SH-SY5Y (cell line): ENCODE measurements at regions not wholly inside any gene's neighbourhood (a gene's known extent, or its start where the extent isn't known, plus 50 kb on each side); places are given as distances from the start of the nearest gene placed in this dataset.

Experiments
- GATA2 ChIP-seq: IDR thresholded peaks from 2 replicates; pipeline ENCODE4 v1.6.1; 2011; ENCODE audit warnings: mild to moderate bottlenecking, low read depth, low read length
- GATA3 ChIP-seq: IDR thresholded peaks from 2 replicates; pipeline ENCODE4 v1.6.1; 2011; ENCODE audit warnings: low read depth, mild to moderate bottlenecking, low read length, moderate library complexity

DNA sequence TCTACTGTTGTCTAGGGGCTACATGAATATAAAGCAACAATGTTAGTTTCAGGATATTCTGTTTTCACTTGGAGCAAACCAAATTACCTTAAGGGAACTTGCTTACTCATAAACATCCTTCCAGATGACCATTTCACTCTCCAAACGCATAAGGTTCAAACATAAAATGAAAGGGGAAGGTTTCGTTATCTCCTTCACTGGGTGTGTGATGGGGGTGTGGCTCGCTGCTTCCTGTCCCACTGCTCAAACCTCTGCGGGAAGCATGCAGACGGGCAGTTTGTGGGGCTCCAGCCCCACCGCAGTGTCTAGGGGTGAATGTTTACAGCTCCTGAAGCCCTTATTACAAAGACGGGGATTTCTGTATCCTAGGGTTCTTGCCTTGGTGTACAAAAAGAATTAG, 1310.9 kb upstream of the TMEFF2 start:
- TF ChIP-seq GATA2 (no peak), GATA3 (no peak)

DNA sequence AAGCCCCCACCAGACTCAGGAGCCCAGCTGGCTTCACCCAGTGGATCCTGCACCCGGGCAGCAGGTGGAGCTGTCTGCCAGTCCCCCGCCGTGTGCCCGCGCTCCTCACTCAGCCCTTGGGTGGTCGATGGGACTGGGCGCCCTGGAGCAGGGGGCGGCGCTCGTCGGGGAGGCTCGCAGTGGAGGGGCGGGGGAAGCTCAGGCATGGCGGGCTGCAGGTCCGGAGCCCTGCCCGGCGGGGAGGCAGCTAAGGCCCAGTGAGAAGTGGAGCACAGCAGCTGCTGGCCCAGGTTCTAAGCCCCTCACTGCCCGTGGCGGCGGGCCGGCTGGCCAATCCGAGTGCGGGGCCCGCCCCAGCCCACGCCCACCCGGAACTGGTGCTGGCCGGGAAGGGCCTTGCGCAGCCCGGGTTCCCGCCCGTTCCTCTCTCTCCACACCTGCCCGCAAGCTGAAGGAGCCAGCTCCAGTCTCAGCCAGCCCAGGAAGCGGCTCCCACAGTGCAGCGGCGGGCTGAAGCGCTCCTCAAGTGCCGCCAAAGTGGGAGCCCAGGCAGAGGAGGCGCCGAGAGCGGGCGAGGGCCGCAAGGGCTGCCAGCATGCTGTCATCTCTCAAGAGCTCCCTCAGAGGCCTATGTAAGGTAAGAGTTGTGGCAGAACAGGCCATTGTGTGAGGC, 1307.8 kb upstream of the TMEFF2 start:
- no peak for TF ChIP-seq GATA2
- no peak for TF ChIP-seq GATA3

DNA sequence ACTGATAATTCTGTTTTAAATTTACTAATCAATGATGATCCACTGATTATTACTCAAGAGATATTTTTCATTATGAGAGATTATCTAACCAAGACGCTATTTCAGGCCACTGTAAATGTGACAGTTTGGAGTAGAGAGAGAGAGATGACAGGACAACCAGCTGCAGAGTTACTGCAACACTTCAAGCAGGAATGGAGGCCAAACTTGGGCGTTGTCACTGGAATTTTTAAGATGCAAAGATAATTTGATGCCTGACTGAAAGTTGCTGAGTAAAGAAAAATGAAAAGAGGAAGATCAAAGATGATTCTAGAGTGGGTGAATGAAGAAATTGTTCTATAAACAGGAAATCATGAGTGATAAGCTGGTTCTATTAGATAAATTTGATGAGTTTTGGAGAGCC, 1302.1 kb upstream of the TMEFF2 start:
- TF ChIP-seq GATA2: no peak
- no peak for TF ChIP-seq GATA3

DNA sequence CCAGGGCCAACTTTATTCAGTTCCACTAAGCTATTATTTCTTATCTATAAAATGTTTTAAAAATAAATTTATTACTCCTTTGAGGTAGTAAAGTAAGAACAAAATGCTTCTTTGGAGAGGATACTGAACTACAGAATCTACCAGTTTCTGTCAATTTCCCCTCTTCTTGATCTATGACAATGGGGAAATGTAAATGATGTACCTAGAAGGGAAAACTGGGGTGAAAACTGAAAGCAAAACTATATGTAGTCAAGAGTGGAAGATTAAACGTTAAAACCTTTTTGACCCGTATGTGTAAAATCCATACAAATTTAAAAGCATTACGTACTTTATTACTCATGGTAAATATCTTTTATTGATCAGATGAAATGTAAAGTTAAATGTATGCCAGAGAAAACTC, 1287.8 kb upstream of the TMEFF2 start:
- TF ChIP-seq GATA3: no peak
- TF ChIP-seq GATA2: no peak

DNA sequence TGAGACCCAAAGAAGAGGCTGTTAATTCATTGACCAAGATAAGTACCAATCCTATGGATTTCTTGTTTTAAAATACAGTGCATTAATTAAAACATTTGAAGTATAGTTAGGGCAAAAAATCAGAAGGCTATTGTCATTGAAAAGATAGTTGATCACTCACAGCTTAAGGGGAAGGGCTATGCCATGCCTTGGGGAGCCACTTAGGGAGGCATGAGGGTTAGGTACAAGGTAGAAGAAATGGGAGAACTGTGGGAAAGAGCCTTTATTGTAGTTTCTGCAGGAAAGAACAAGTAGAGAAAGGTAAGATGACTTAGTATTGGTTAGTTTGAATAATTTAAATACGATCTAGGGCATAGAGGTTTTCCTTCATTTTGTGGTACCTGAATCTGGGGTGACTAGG, 1285.5 kb upstream of the TMEFF2 start:
- TF ChIP-seq GATA3: no peak

DNA sequence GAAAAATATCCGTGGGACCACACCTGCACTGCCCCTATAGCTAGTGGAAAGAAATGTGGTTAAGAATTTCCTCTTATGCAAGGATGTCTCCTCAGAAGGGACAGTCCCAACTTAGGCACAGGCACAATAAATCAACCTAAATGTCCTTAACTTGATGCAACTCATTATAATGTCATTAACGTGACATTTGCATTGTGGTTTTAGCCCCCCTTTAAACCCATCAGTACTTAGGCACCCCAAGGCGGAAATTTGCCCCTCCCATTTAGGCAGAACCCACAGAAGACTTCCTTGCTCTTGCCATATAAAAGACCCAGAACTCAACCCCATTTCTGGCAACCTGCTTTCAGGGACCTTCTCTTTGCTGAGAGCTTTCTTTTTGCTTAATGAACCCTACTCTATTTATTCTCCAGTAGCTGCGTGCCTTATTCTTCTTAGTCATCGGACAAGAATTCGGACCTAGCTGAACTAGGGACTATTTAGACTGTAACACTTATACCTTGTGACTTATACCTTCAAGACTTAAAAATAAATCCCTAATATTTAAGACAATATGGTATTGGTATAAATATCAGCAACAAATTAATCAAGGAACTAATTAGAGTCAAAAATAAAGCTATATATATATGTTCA, 1281.6 kb upstream of the TMEFF2 start:
- no peak for TF ChIP-seq GATA3
- no peak for TF ChIP-seq GATA2

DNA sequence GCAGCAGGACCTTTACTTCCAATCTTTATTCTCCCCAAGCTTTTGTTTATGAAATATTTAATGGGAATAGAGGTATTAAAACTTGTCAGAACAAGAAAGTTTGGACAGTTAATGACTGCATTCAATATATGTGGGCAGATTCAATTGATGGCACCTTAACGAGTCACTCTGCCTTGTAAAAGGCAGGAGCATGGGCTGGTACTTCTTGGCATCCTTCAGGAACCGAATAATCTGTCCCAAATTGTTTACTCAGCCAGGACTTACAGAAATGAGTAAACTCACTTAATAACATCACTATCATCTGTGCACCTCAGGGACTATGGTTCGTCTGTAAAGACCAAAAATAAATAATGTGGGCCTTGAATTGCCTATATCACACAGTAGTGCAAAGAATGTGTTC, 1280.3 kb upstream of the TMEFF2 start:
- TF ChIP-seq GATA3: no peak
- no peak for TF ChIP-seq GATA2

DNA sequence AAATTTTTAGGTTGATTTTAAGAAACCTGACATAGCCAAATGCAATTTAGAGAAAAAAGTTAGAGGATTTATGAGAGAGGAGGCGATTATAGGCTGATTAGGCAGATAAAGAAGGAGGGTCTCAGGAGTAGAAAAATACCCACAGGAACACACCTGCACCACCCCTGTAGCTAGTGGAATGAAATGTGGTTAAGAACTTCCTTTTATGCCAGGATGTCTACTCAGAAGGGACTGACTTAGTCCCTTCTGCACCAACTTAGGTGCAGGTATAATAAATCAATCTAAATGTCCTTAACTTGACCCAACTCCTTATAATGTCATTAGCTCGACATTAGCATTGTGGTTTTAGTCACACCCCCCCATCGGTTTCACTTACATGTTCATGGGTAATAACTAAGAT, 1274.5 kb upstream of the TMEFF2 start:
- TF ChIP-seq GATA3 (no peak), GATA2 (no peak)

DNA sequence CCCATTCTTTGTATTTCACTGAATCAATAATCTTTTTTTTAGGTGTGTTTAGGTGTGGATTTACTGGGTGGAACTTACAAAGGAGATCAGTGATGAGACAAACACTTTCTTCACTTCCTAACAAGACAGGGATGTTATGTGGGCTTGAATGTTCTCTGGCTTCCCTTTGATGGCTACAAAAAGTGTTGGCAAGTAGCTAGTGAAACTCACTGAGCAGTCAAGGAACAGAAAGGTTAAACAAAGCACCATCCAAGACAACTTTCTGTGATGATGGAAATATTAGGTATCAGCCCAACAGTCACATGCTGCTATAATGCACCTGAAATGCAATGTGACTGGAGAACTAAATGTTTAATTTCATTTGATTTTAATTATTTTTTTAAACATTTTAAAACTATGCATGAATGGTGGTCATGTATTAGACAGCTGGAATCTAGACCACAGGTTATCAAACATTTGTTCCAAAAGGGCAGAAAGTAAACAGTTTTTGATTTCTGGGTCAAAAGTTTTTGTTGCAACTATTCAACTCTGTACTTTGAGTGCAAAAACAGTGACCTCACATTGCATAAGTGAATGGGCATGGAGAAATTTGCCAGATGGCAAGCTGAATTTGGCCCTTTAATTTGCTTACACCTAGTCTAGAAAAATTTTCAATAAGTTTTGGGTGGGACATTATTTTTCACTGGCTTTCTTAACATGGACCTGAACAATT, 1272.7 kb upstream of the TMEFF2 start:
- TF ChIP-seq GATA2 (no peak), GATA3 (no peak)

DNA sequence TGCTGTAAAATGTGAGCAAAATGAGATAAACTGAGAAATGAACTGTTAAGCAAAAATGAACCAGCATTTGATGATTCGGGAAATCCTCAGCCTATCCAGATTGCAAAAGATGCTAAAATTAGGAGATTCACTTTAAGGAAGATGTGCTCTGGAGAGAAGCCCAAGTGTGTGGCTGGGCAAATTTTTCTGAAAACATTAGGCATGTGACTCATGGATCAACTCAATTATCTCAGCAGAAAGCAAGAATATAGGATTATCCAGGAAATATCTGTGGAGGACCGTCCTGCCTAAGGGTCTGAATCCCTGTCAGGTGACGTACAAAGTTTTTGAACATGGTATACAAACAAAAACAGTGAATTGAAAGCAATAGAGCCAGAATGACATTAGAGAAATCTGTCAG, 1268.3 kb upstream of the TMEFF2 start:
- no peak for TF ChIP-seq GATA3
- TF ChIP-seq GATA2: no peak

DNA sequence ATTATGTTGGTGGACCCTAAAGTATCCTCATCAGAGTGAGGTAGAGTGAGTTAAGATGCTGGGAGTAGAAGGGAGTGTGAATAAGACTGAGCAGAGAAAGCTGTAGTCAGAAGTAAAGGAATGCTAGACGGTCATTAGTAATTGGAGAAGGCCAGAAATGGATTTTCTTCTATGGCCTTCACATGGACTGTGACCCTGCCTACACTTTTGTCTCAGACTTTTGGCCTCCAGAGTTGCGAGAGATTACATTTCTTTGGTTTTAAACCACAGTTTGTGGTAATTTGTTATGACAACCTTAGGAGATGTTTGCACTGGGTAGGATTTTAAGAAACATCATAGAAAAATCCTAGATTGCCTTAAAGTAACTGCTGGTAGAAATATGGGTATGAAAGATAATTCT, 1267.7 kb upstream of the TMEFF2 start:
- TF ChIP-seq GATA3: no peak

DNA sequence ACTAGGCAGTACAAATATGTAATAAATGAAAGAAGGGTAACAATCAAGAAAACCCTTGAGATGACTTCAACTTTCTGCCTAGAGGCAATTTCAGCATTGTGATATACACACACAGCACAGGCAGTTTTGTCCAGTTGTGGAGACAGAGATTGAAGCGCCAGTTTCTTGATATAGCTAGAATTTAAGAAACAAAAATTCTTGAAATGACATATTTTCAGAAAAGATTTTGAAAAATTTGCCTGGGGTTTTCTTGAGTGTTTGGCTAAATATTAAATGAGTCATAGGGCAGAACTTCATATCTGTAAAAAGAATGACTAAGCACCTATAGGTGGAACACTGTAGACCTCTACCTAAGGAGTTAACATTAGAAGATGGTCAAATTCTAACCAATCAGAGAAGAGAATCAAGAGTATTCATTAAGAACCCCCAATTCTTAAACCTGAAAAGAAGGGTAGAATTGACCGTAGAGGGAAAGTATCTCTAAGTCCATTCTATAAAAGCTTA, 1266.8 kb upstream of the TMEFF2 start:
- no peak for TF ChIP-seq GATA3
- TF ChIP-seq GATA2: no peak

DNA sequence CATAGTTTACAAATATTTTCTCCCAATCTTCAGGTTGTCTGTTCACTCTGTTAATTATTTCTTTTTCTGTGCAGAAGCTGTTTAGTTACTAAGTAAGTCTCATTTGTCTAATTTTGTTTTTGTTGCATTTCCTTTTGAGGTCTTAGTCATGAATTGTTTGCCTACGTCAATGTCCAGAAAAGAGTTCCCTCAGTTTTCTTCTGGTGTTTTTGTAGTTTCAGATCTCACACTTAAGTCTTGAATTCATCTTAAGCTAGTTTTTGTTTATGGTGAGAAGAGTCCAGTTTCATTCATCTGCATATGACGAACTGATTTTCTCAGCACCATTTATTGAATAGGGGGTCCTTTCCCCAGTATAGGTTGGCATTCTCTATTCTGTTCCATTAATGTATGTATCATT, 1252.2 kb upstream of the TMEFF2 start:
- TF ChIP-seq GATA2: no peak
- no peak for TF ChIP-seq GATA3

DNA sequence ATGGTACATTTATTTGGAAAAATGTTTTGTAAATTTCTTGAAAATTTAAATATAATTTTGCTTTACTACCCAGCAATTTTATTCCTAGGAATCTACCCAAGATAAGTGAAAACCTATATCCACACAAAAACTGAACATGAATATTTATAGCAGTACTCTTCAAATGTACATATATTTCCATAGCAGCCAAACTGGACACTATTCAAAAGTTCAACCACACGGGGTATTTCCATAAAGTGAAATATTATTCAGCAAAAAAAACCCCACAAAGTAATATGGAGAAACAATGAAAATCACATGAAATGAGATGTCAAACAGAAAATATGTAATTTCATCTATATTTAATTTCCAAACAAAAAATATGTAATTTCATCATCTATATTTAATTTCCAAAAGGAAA, 1247.6 kb upstream of the TMEFF2 start:
- TF ChIP-seq GATA2: no peak

DNA sequence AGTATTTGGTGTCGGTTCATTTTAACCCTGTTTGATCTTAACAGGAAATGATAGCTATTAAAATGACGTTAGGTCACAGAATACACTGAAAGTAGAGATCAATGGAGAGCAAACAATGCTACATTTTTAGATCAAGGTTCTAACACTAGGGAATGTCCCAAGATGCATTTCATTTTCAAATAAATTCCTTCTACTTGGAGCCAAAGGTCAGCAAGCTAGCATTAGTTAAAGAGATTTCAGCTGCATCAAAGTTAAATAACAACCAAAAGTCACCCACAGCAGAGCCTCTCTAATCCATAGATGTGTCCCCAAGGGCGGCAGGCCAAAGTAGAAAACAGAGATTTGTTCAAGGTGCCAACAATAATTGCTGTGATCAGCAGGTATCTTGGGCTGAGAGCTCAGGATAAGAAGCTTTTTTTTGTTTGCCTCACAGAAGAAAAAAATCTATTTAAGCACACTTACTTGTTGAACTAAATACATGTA, 1233.6 kb upstream of the TMEFF2 start:
- TF ChIP-seq GATA3 (no peak), GATA2 (no peak)
